HG03469 (cell line): ENCODE measurements at regions not wholly inside any gene's neighbourhood (a gene's known extent, or its start where the extent isn't known, plus 50 kb on each side); places are given as distances from the start of the nearest gene placed in this dataset.

ENCODE experiments used
- ATAC-seq: cut with Tn5 transposase; IDR thresholded peaks from one replicate; pipeline ENCODE4 v1.9.1; 2021; ENCODE audit warnings: mild to moderate bottlenecking, moderate library complexity, moderate number of reproducible peaks; ENCODE audit not compliant: unreplicated experiment

GRCh38 chr18:22467760-22468553 lies 50.2 kb upstream of the CTAGE1 start:
- ATAC-seq = no peak

GRCh38 chr18:22468554-22468891 lies 50.8 kb upstream of the CTAGE1 start:
- no peak for ATAC-seq

- no peak for ATAC-seq
Measured at GRCh38 chr18:22469061-22469734, 51.5 kb upstream of the CTAGE1 start.

GRCh38 chr18:22469926-22470247 lies 52.2 kb upstream of the CTAGE1 start:
- ATAC-seq = no peak

GRCh38 chr18:22470248-22471235 lies 52.8 kb upstream of the CTAGE1 start:
- no peak for ATAC-seq

- ATAC-seq = no peak
Measured at GRCh38 chr18:22471546-22472131, 53.9 kb upstream of the CTAGE1 start.

- ATAC-seq = no peak
Measured at GRCh38 chr18:22473366-22473765, 55.7 kb upstream of the CTAGE1 start.

GRCh38 chr18:22475426-22476100 lies 57.8 kb upstream of the CTAGE1 start:
- ATAC-seq = no peak

- no peak for ATAC-seq
Measured at GRCh38 chr18:22477222-22477621, 59.5 kb upstream of the CTAGE1 start.

GRCh38 chr18:22482948-22483347 lies 65.2 kb upstream of the CTAGE1 start:
- no peak for ATAC-seq

GRCh38 chr18:22483407-22483806 lies 65.7 kb upstream of the CTAGE1 start:
- ATAC-seq = no peak

- no peak for ATAC-seq
Measured at GRCh38 chr18:22484471-22484870, 66.8 kb upstream of the CTAGE1 start.

GRCh38 chr18:22485808-22486244 lies 68.1 kb upstream of the CTAGE1 start:
- no peak for ATAC-seq

- ATAC-seq = no peak
Measured at GRCh38 chr18:22486667-22487066, 69.0 kb upstream of the CTAGE1 start.

- no peak for ATAC-seq
Measured at GRCh38 chr18:22488554-22488953, 70.8 kb upstream of the CTAGE1 start.

GRCh38 chr18:22489704-22490103 lies 72.0 kb upstream of the CTAGE1 start:
- ATAC-seq = no peak

GRCh38 chr18:22490429-22490846 lies 72.7 kb upstream of the CTAGE1 start:
- ATAC-seq = no peak

- ATAC-seq = no peak
Measured at GRCh38 chr18:22493255-22493654, 75.5 kb upstream of the CTAGE1 start.

- ATAC-seq = no peak
Measured at GRCh38 chr18:22493940-22494339, 76.2 kb upstream of the CTAGE1 start.

GRCh38 chr18:22494771-22495170 lies 77.1 kb upstream of the CTAGE1 start:
- ATAC-seq = no peak
